Smooth muscle cell of the brain vasculature (primary cell): ENCODE measurements at regions not wholly inside any gene's neighbourhood (a gene's known extent, or its start where the extent isn't known, plus 50 kb on each side); places are given as distances from the start of the nearest gene placed in this dataset.
A peak's percentile ranks its signal among the peaks of the same experiment; 100 is the strongest.
"Not testable (repeated sequence)": the region's sequence is repeated elsewhere in the genome, so short reads cannot be mapped to it uniquely, and the experiment has no call there.

ENCODE experiments used
- DNase-seq: peaks from one replicate; pipeline ENCODE4 v3.0.0-alpha.2; 2012; ENCODE audit warnings: low read depth, low spot score

DNA sequence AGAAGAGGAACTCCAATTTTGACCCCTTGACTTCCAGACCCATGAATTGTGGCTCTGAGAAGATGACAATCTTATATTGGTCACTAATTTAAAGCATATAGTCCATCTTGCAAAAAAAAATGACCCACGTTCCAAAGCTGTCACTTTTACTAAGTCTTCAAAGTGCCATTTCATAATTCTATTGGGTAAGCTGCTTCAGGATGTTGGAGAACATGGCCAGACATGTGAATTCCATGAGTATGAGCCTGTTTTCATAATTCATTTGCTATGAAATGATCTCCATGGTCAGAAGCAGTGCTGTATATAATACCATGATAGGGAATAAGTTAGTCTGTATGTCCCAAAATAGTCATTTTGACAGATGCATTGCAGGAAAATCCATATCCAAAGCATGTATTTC lies 1787.3 kb downstream of the SLITRK5 start:
- no peak for DNase-seq

DNA sequence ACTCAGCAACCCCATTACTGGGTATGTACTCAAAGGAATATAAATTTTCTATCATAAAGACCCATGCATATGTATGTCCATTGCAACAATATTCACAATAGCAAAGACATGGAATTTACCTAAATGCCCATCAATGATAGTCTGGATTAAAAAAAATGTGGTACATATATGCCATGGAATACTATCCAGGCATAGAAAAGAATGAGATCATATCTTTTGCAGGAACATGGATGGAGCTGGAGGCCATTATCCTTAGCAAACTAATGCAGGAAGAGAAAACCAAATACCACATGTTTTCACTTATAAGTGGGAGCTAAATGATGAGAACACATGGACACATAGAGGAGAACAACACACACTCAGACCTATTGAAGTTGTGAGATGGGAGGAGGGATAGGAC lies 1789.7 kb downstream of the SLITRK5 start:
- DNase-seq: not testable (repeated sequence)

DNA sequence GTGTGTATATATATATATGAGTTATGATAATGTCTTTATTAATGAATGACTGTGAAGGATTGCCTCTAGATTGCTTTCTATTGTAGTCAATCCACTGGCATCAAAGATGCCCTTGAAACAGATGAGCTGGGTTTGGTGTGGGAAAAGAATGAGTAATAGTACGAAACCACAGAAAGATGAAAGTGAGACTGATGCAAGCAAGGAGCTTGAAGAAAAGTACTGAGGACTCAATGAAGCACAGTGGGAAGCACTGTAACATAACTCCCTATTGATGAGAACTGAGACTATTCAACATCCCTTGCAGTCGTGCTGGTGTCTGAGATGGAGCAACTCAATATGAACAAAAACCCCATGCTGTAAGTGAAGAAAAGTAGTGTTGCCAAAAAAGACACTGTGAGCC lies 1794.2 kb downstream of the SLITRK5 start:
- peak; percentile 49 for DNase-seq

DNA sequence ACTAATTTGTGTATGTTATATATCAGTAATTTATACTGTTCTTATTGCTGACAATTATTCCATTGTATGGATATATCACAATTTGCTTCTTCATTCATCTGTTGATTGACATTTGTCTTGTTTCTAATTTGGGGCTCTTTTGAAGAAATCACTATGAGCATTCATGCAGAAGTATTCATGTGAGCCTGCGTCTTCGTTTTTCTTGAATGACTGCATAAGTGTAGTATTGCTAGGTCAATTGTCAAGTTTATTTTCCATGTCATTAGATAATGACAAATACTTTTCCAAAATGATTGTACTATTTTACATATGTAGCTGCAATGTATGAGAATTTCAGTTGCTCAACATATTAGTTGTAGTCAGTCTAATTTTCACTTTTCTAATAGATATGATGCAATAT lies 1796.9 kb downstream of the SLITRK5 start:
- no peak for DNase-seq

DNA sequence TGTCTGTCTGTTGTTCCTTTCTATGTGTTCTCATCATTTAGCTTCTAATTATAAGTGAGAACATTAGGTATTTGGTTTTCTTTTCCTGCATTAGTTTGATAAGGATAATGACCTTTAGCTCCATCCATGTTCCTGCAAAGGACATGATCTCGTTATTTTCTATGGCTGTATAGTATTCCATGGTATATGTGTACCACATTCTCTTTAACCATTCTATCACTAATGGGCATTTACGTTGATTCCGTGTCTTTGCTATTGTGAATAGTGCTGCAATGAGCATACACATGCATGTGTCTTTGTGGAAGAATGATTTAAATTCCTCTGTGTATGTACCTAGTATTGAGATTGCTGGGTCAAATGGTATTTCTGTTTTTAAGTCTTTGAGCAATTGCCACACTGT lies 1799.7 kb downstream of the SLITRK5 start:
- DNase-seq: no peak

DNA sequence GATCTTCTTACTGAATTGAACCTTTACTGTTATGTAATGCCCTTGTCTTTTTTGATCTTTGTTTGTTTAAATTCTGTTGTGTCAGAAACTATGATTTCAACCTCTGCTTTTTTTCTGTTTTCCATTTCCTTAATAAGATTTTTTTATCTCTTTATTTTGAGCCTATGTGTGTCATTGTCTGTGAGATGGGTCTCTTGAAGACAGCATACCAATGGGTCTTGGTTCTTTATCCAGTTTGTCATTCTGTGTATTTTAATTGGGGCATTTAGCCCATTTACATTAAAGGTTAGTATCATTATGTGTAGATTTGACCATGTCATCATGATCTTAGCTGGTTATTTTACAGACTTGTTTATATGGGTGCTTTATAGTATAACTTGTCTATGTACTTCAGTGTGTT lies 1803.3 kb downstream of the SLITRK5 start:
- no peak for DNase-seq

DNA sequence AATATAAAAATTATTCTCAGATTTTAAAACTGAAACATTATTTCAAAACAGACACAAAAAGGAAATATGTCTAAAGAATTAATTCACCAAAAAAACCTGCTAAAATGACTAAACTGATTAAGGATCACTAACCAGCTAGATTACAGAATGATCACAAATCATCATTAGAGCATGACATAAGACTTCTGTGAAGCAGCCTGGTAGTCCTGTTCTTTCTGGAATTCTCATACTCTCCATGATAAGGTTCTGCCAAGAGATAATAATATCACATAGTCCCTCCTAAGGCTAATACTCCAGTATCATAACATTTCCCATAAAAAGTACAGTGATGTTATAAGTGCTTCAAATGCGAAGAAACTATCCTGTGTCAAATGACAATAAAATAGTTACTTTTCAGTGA lies 1814.9 kb downstream of the SLITRK5 start:
- DNase-seq: no peak

DNA sequence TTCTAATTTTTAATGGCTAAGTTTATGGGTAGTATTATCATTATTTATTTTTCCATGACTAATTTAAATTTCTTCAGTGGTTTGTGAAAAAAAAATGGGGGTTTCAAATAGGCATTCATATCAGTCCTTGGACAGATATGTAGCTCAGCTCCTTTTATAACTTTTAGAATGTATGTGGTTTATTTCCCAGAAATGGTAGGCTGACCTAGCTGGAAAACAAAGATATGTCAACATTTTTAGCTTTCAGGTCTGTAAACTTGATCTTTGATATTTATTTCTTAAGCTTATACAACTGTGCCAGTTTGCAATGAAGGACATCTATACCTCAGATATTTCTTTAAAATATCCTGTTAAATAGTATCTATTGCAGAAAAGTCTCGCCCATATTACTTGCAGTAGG lies 1815.5 kb downstream of the SLITRK5 start:
- no peak for DNase-seq

DNA sequence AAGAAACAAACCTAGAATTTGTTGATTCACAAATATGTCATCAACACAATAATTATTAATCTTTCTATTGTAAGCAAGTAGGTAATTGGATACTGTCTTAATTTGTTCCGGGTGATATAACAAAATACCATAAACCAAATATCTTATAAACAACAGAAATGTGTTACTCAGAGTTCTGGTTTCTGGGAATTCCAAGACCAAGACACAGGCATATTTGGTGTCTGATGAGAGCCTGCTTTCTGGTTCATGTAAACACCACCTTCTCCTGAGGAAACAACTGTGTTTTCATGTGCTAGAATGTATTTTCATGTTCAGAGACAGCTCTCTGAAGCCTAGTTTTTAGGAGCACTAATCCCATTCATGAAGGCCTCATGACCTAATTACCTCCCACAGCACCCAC lies 1819.5 kb downstream of the SLITRK5 start:
- no peak for DNase-seq

DNA sequence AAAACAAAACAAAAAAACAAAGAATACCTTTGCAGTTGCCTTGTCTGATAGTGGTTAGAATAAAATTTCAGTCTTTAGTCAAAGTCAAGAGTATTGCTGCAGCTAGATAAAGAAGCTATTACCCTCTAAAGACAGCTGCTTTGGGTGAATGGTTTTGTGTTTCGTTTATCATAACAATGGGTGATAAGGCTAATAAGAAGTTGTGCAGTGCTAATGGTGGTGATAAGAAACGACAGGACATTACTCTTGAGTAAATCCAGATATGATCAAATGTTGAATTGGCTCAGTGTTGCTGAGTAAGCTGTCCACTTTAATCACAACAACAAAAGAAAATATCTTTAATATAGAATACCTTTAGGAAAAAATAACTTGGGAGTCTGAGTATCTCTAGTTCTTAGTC lies 1825.3 kb downstream of the SLITRK5 start:
- no peak for DNase-seq

DNA sequence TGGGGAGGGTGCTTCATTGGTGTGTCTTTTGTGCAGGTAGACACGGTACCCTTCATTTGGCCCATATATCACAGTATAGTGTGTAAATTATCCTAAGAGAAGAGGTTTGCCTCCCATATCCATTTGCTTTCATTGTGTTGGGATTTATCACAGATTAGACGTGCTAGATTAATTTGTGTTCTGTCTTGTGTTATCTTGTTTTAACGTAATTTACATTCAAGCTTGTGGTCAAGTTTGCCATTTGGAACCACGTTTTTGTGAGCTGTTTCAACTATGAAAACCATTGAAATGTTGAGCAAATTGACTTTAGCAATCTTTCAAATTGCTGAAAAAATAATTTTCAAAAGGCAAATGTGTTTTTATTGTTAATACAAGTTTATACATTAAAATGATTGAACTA lies 1826.5 kb downstream of the SLITRK5 start:
- DNase-seq: no peak

DNA sequence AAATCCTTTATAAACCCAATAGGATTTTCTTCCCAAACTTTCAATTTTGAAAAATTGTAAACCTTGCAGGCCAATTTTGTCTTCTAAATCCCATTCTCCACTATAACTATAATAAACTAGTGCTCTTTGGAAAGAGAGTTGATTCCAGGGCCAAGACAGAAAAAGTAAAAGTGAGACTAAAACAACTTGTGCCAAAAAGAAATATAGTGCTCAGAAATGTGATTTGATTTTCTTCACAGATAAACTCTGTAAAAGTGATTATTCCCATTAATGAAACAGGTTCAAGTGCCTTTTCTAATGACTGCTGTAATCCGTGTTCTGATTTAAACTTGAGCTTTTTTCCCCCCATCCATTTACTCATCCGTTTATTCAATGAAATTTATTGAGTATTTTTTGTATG lies 1831.1 kb downstream of the SLITRK5 start:
- no peak for DNase-seq

DNA sequence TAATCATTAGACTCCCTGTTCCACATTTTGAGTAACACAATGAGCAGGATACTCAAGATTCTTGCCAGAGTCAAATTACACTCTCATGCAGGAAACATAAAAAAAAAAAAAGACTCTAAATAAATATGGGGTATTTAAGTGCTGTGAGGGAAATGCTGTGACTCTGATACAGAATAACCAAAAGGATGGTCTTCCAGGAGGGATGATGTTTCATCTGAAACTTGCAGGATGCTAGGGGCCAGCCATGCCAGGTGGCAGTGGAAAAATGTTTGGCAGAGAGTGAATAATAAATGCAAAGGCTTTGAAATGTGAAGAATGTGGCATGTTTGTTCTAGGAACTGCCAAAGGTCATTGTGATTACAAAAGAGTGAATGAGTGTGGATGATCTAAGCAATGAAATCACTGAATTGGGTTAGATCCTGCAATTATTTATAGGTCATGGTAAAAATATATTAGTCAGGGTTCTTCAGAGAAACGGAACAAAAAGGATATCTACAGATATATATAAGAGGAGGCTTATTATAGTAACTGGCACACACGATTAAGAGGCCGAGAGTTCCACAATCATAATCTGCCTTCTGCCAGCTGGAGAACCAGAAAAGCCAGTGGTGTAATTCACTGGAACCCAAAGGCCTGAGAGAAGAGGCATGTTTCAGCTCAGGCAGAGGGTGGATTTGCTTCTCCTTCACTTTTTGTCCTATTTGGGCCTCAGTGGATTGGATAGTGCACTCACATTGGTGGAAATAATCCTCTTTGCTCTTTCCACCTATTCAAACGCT lies 1832.8 kb upstream of the MIR17HG start:
- DNase-seq: no peak

DNA sequence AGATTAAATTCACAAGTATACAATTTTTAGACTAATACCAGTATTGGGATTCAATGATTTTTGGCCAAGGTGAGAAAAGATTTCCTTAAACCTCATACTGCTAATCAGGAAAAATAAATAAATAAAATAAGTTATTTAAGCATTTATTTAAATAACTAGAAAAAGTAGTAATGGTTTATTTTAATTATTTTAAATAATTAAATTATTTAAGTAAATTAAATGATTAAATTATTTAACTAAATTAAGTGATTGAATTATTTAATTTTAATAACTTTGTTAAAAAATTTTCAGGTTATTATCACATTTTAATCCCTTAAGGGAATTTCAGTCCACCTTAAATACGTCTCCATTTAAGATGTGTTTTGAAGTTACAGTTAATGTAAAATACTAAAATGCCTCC lies 1831.5 kb upstream of the MIR17HG start:
- DNase-seq: no peak

DNA sequence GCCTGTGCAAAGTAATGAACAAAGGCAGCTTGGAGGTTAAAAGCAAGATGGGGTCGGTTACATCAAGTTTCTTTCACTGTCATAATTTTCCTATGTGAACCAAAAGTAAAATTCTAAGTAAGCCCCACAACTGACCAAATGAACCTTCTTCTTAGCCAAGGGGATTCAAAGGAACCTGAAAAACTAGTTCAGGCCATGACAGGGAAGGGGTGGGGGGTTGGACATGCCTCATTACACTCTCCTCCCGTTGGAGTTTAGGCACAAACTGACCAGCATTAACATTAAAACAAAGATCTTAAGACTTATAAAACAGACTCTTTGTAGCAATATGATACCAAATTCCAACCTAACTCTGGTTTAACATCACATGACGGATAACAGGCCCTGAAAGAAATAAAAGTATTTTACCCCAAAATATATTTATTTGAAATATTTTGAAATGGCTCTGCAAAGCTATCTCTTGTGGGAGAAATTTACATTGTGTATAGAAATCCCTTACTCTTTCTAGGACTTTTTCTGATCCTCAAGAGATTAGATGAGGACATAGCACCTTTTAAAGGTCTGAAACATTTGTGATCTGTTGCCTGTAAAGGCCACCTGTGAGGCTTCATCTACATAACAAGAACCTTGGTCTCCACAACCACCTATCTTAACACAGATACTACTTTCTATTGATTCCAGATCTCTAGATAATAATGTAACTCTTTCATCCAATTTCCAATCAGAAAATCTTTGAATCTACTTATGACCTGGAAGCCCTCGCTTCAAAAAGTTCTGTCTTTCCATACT lies 1829.0 kb upstream of the MIR17HG start:
- DNase-seq: no peak

DNA sequence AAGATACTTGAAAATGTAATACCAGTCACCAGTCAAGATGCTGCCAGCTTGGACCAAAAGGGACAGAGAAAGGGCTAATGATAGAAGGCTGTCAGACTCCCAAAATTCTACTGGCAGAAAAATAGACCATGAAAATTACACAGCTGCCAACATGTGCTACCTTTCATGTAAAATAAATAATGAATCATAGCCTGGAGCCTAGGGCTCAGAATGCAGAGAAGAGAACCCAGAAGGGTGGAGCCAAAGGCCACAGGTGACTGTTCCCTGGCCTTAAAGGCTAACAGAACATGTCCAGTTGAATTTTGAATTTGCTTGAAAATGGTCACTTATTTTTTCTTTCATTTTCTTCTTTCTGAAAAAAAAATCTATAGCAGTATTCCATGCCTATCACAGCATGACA lies 1827.0 kb upstream of the MIR17HG start:
- DNase-seq: no peak

DNA sequence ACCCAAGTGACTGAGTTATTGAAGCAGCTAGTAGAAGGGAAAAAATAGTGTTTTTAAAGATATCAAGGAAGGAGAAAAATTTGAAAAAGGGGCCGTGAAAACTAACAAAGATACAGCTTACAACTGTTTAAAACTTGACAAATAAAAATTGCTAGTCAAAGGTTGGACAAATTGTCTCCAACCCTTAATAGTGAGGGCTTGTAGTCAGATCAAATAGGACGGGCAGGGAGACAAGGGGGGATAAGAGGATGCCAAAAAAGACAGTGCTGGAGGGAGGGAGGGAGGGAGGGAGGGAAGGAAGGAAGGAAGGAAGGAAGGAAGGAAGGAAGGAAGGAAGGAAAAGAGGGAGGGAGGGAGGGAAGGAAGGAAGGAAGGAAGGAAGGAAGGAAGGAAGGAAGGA lies 1825.8 kb upstream of the MIR17HG start:
- not testable (repeated sequence) for DNase-seq

DNA sequence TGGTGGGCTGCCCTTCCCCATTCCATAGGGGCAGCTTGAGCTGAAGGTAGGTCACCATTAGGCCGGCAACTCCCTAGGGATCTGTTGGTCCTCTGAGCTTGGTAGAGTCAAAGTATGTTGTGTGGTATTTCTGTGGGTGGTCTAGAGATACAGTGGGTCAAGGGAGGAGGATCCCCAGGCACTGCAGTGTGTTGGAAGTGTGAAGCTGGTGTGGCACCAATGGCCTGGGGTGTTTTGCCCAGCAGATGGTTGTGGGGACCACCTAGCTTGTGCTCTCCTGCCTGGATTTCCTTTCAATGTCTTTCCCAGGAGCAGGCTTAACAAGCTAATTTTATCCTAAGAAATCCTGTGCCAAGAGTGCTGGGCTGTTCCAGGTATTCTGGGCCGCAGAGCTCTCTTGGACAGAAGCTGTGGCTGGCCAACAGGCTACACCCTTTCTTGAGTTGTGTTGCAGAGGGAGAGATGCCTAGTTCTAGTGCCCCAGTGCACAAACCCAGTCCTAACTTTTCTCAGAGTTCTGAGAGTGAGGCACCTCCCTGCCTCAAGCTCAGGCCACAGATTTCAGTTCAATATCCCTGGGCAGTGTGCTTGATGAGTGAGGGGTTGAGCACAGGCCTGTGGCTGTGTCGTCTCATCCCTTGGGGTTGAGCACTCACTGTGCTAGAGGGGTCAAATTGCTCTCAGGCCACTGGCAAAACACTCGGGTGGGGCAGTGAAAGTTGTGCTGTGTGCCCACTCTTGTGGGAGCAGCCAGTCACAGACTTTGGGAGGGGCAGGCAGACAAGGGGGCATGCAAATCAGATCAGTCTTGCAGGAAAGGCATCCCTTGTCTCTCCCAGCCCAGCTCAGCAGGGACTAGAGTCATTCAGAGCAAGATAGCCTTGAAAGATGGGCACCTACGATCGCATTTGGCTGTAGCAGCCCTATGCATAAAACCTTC lies 1806.1 kb upstream of the MIR17HG start:
- no peak for DNase-seq

DNA sequence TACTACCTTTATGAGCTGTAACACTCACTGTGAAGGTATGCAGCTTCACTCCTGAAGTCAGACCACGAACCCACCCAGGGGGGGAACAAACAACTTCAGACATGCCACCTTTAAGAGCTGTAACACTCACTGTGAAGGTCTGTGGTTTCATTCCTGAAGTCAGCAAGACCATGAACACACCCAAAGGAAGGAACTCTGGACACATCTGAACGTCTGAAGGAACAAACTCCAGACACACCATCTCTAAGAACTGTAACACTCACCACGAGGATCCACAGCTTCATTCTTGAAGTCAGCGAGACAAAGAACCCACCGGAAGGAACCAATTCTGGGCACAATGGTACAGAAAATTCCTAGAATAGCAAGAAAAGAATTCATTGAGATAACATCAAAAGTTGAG lies 1796.5 kb upstream of the MIR17HG start:
- DNase-seq: no peak

DNA sequence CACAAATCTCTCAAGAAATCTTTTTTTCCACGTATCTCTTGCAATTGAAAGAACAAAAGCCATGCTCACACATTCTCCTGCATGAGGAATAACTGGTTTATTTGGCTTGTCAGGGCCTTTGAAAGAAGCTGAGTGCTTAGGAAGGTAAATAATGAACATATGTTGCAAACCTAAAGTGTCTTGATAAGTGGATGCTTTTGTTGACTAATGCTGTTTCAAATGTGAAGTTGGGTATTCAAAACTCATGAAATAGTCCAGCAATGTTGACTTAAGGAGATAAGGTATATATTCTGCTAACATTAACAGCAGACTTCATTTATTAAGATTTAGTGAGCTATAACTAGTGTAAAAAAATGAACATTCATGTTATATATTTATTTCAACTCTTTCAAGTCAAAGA lies 1792.7 kb upstream of the MIR17HG start:
- no peak for DNase-seq

DNA sequence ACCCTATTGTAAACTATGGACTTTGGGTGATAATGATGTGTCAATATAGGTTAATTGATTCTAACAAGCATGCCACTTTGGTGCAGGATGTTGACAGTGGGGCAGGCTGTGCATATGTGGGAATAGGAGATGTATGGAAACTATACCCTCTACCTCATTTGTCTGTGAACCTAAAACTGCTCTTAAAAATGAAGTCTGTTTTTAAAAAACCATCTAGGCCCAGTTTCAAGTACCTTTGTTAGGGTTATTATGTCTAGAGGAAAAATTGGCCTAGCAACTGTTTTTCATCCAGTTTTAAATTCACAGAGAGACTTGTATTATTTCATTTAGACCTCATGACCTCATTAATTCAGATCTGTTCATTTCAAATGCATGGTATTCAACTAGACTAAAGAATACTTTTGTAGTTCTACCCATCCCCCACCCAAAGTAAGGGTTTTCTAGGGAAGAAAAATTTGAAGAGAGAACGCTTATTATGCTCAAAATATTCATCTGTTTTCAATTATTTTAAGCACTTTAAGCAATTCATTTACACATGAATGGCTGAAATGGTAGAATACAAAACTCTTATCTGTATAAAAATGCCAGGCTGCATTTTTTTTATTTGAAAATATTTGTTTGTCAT lies 1781.9 kb upstream of the MIR17HG start:
- DNase-seq: no peak

DNA sequence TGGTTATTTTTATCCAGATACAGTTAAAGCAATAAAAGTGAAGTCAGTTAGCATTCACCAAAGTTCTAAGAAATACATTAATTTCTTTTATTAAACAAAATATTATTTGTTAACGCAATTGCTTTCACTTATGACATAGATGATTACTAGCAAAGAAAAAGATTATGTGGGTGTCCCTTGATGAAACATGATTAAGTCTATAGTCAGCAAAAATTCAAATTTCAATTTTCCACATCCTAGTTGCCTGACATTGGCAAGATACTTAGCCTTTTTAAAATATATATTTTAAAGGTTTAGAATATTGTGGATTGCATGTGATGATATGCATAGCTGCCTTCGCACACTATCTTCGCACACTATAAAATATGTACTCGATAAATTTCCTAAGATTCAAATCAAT lies 1780.5 kb upstream of the MIR17HG start:
- no peak for DNase-seq
